GM19328 (cell line): ENCODE measurements at regions not wholly inside any gene's neighbourhood (a gene's known extent, or its start where the extent isn't known, plus 50 kb on each side); places are given as distances from the start of the nearest gene placed in this dataset.
"Not testable (repeated sequence)": the region's sequence is repeated elsewhere in the genome, so short reads cannot be mapped to it uniquely, and the experiment has no call there.

Experiments
- ATAC-seq: cut with Tn5 transposase; IDR thresholded peaks from one replicate; pipeline ENCODE4 v1.9.1; 2021; ENCODE audit warnings: mild to moderate bottlenecking, moderate library complexity; ENCODE audit not compliant: unreplicated experiment

GRCh38 chr7:69282946-69283345, 315.3 kb upstream of the AUTS2 start:
- no peak for ATAC-seq

GRCh38 chr7:69283421-69283820, 314.9 kb upstream of the AUTS2 start:
- no peak for ATAC-seq

GRCh38 chr7:69285854-69286253, 312.4 kb upstream of the AUTS2 start:
- ATAC-seq: no peak

- ATAC-seq: no peak
Measured at GRCh38 chr7:69295977-69296376, 302.3 kb upstream of the AUTS2 start.

GRCh38 chr7:69301253-69301652, 297.0 kb upstream of the AUTS2 start:
- no peak for ATAC-seq

- ATAC-seq: no peak
Measured at GRCh38 chr7:69309601-69310000, 288.7 kb upstream of the AUTS2 start.

GRCh38 chr7:69311489-69311888, 286.8 kb upstream of the AUTS2 start:
- ATAC-seq: no peak

GRCh38 chr7:69313852-69314251, 284.4 kb upstream of the AUTS2 start:
- ATAC-seq: not testable (repeated sequence)

GRCh38 chr7:69318794-69319193, 279.5 kb upstream of the AUTS2 start:
- no peak for ATAC-seq

GRCh38 chr7:69328516-69328915, 269.8 kb upstream of the AUTS2 start:
- no peak for ATAC-seq

GRCh38 chr7:69334701-69335100, 263.6 kb upstream of the AUTS2 start:
- ATAC-seq: no peak

GRCh38 chr7:69335331-69335730, 262.9 kb upstream of the AUTS2 start:
- no peak for ATAC-seq

- no peak for ATAC-seq
Measured at GRCh38 chr7:69336976-69337375, 261.3 kb upstream of the AUTS2 start.

GRCh38 chr7:69338144-69338543, 260.1 kb upstream of the AUTS2 start:
- no peak for ATAC-seq

GRCh38 chr7:69341288-69341687, 257.0 kb upstream of the AUTS2 start:
- ATAC-seq: no peak

GRCh38 chr7:69342154-69342884, 256.0 kb upstream of the AUTS2 start:
- no peak for ATAC-seq

- no peak for ATAC-seq
Measured at GRCh38 chr7:69349291-69349690, 249.0 kb upstream of the AUTS2 start.

- no peak for ATAC-seq
Measured at GRCh38 chr7:69358163-69358821, 240.0 kb upstream of the AUTS2 start.

- ATAC-seq: no peak
Measured at GRCh38 chr7:69359003-69359700, 239.1 kb upstream of the AUTS2 start.

GRCh38 chr7:69360913-69361312, 237.4 kb upstream of the AUTS2 start:
- no peak for ATAC-seq

- no peak for ATAC-seq
Measured at GRCh38 chr7:69363136-69363535, 235.1 kb upstream of the AUTS2 start.
